ENCODE measurements at regions not wholly inside any gene's neighbourhood (a gene's known extent, or its start where the extent isn't known, plus 50 kb on each side); places are given as distances from the start of the nearest gene placed in this dataset.

GRCh38 chrX:134716620-134717012, 58.3 kb upstream of the PLAC1 start:
- H3K27me3 ChIP-seq (ENCODE audit: insufficient read depth, low read length) = no peaks in the 10 kb centered on the region
- H3K27ac ChIP-seq (ENCODE audit: low read depth, low read length) = no peak overlapping the region
- 97% methylated on average over 5 of the region's 5 CpGs for WGBS
- no peak overlapping the region for H3K9ac ChIP-seq (ENCODE audit: low read depth, low read length)
- H3K36me3 ChIP-seq (ENCODE audit: insufficient read depth, low read length) = no peaks in the 10 kb centered on the region
- H3K4me1 ChIP-seq (ENCODE audit: insufficient read depth, low read length) = peaks cover 12% of the 10 kb centered on the region
- H3K4me3 ChIP-seq (ENCODE audit: low read length) = no peak overlapping the region
- no peaks in the 10 kb centered on the region for H3K9me3 ChIP-seq (ENCODE audit: insufficient read depth, low read depth, low read length)

- no peak overlapping the region for H3K9ac ChIP-seq (ENCODE audit: low read depth, low read length)
- H3K4me1 ChIP-seq (ENCODE audit: insufficient read depth, low read length) = peaks cover 12% of the 10 kb centered on the region
- H3K27ac ChIP-seq (ENCODE audit: low read depth, low read length) = no peak overlapping the region
- no peaks in the 10 kb centered on the region for H3K9me3 ChIP-seq (ENCODE audit: insufficient read depth, low read depth, low read length)
- no peaks in the 10 kb centered on the region for H3K27me3 ChIP-seq (ENCODE audit: insufficient read depth, low read length)
- WGBS = 34% methylated on average over 4 of the region's 5 CpGs
- H3K4me3 ChIP-seq (ENCODE audit: low read length) = no peak overlapping the region
- no peaks in the 10 kb centered on the region for H3K36me3 ChIP-seq (ENCODE audit: insufficient read depth, low read length)
Observed at GRCh38 chrX:134715930-134716619, 57.8 kb upstream of the PLAC1 start.

- H3K27me3 ChIP-seq (ENCODE audit: insufficient read depth, low read length) = no peaks in the 10 kb centered on the region
- H3K9me3 ChIP-seq (ENCODE audit: insufficient read depth, low read depth, low read length) = no peaks in the 10 kb centered on the region
- 72% methylated on average over 3 of the region's 3 CpGs for WGBS
- no peaks in the 10 kb centered on the region for H3K36me3 ChIP-seq (ENCODE audit: insufficient read depth, low read length)
- H3K27ac ChIP-seq (ENCODE audit: low read depth, low read length) = no peak overlapping the region
- no peak overlapping the region for H3K9ac ChIP-seq (ENCODE audit: low read depth, low read length)
- no peak overlapping the region for H3K4me3 ChIP-seq (ENCODE audit: low read length)
- H3K4me1 ChIP-seq (ENCODE audit: insufficient read depth, low read length) = peaks cover 12% of the 10 kb centered on the region
Observed at GRCh38 chrX:134714633-134715110, 56.4 kb upstream of the PLAC1 start.

- Histone ChIP-seq H3K4me1 (ENCODE audit: insufficient read depth, low read length) (peaks cover 10% of the 10 kb centered on the region), H3K36me3 (ENCODE audit: insufficient read depth, low read length) (no peaks in the 10 kb centered on the region), H3K27ac (ENCODE audit: low read depth, low read length) (no peak overlapping the region), H3K9me3 (ENCODE audit: insufficient read depth, low read depth, low read length) (no peaks in the 10 kb centered on the region), H3K27me3 (ENCODE audit: insufficient read depth, low read length) (no peaks in the 10 kb centered on the region), H3K9ac (ENCODE audit: low read depth, low read length) (no peak overlapping the region), H3K4me3 (ENCODE audit: low read length) (no peak overlapping the region)
- WGBS = 87% methylated on average over 10 of the region's 10 CpGs
Observed at GRCh38 chrX:134713618-134714107, 55.4 kb upstream of the PLAC1 start.

GRCh38 chrX:134712272-134712671, 54.0 kb upstream of the PLAC1 start:
- no peak overlapping the region for H3K9ac ChIP-seq (ENCODE audit: low read depth, low read length)
- no peaks in the 10 kb centered on the region for H3K27me3 ChIP-seq (ENCODE audit: insufficient read depth, low read length)
- 96% methylated on average over 3 of the region's 3 CpGs for WGBS
- H3K4me1 ChIP-seq (ENCODE audit: insufficient read depth, low read length) = no peaks in the 10 kb centered on the region; the same call in 1 of the 2 replicates
- no peaks in the 10 kb centered on the region for H3K36me3 ChIP-seq (ENCODE audit: insufficient read depth, low read length)
- H3K27ac ChIP-seq (ENCODE audit: low read depth, low read length) = no peak overlapping the region
- H3K4me3 ChIP-seq (ENCODE audit: low read length) = no peak overlapping the region
- no peaks in the 10 kb centered on the region for H3K9me3 ChIP-seq (ENCODE audit: insufficient read depth, low read depth, low read length)

GRCh38 chrX:134711135-134711921, 53.1 kb upstream of the PLAC1 start:
- Histone ChIP-seq H3K9me3 (ENCODE audit: insufficient read depth, low read depth, low read length) (no peaks in the 10 kb centered on the region), H3K4me1 (ENCODE audit: insufficient read depth, low read length) (no peaks in the 10 kb centered on the region; the same call in 1 of the 2 replicates), H3K36me3 (ENCODE audit: insufficient read depth, low read length) (no peaks in the 10 kb centered on the region), H3K4me3 (ENCODE audit: low read length) (no peak overlapping the region), H3K27me3 (ENCODE audit: insufficient read depth, low read length) (no peaks in the 10 kb centered on the region), H3K27ac (ENCODE audit: low read depth, low read length) (no peak overlapping the region), H3K9ac (ENCODE audit: low read depth, low read length) (no peak overlapping the region)
- WGBS = 84% methylated on average over 3 of the region's 3 CpGs
